ENCODE measurements at regions not wholly inside any gene's neighbourhood (a gene's known extent, or its start where the extent isn't known, plus 50 kb on each side); places are given as distances from the start of the nearest gene placed in this dataset.
"Not testable (repeated sequence)": the region's sequence is repeated elsewhere in the genome, so short reads cannot be mapped to it uniquely, and the experiment has no call there.

DNA sequence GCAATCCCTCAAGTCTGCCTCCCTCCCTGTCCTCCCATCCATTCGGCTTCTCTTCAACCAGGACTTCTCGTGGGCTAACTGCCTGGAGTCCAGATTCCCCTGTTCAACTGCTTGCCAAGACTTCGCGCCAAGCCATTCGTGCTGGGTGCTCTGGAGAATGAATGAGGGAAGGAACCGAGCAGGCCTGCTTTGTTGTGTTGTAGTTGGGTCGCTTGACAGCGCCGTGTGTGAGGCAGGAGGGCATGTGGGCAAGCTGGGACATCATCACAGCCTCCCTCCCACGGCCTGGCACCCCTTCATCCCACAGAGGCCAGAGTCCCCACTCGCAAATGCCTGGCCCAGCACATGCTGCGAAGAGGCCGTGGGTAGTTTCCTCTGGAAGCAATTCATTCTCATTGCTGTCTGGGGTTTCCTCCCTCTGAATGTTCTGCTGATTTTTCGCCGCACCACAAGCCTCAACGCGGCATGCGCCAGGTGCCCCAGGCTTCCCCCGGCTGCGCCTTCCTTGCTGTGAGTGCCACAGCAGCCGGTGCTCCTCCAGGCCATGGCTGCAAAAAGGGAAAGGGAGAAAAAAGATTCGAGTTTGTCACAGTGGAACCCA, 336.0 kb downstream of the QKI start:
- DNase-seq (ENCODE audit: low spot score) = no peak

DNA sequence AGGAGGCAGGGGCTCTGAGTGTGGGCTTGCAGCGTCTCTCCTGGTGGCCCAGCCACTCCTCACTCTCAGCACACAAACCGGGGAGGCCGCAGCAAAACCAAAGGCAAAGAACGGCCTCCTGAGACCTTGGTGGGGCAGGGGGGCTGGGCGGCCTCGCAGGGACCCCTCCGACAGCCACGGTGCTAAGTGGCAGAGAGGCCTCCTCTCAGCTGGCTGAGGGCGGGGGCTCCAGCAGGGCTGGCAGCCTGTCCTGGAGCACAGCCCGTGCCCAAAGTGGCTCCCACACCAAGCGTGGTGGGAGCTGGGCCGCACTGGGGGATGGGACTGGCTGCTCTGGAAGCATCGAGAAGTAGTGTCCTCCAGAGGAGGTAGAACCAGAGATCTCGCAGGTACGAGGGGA, 334.4 kb downstream of the QKI start:
- no peak for DNase-seq (ENCODE audit: low spot score)

DNA sequence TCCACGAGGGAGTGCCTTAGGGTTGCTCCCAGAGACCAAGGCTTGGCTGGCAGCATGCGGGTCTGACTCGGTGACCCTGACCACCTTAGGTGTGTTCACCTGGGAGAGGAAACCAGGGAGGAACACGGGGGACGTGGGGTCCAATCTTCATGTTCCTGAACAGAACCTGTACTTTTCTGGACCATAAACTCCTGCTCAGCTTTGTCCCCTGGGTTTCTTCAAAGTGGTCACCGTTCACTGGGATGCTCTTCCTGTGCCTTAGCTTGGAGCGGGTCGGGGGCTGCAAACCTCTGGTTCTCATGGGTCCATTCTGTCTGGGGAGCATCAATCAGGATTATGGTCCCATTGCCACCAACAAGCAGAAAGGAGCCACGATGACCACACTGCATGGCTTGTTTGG, 333.5 kb downstream of the QKI start:
- DNase-seq (ENCODE audit: low spot score) = no peak

DNA sequence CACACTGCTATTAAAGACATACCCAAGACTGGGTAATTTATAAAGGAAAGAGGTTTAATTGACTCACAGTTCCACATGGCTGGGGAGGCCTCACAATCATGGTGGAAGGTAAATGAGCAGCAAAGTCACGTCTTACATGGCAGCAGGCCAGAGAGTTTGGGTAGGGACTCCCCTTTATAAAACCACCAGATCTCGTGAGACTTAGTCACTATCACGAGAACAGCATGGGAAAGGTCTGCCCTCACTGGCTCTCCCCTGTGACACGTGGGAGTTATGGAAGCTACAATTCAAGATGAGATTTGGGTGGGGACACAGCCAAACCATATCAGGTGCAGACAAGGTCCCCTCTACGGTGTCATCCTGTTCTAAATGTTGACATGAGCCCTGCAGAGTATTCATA, 332.5 kb downstream of the QKI start:
- DNase-seq (ENCODE audit: low spot score) = not testable (repeated sequence)

DNA sequence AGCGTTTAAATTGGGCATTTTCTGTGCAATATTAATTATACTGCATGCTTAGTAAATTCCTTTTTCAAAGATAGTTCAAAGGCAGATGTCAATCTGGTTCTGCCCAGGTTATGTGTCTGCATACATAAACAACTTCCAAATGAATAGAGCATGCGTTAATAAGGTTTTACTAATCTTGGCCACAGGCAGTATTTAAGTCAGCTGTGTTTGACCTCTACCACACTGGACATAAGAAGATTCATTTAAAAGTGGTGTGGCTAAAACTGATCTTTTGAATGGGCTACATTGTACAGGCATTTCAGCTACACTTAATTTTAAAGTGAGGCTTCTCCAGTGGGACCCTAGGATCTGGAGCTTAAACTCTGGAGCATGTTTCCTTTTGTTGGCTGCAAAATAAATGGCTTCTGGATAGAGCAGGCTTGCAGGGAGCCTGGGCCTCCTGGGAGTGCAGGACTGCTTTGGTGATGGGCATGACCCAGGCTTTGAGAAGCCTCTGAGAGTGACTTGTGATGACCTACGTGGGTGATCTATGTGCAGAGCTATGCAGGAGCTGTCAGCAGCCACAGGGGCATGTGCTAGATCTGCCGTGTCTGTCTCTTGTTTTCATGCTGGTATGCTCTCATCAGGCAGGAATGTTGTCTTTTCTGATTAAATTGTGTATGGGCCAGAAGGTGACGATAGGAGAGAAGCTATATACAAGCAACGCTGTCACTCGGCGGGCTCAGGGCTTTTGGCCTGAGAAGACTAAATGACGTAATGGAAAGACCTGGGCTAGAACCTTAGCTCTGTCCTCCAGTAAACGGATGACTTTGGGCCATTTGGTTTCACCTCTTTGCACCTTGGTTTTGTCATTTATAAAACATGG, 331.2 kb downstream of the QKI start:
- DNase-seq (ENCODE audit: low spot score) = peak; percentile 89

DNA sequence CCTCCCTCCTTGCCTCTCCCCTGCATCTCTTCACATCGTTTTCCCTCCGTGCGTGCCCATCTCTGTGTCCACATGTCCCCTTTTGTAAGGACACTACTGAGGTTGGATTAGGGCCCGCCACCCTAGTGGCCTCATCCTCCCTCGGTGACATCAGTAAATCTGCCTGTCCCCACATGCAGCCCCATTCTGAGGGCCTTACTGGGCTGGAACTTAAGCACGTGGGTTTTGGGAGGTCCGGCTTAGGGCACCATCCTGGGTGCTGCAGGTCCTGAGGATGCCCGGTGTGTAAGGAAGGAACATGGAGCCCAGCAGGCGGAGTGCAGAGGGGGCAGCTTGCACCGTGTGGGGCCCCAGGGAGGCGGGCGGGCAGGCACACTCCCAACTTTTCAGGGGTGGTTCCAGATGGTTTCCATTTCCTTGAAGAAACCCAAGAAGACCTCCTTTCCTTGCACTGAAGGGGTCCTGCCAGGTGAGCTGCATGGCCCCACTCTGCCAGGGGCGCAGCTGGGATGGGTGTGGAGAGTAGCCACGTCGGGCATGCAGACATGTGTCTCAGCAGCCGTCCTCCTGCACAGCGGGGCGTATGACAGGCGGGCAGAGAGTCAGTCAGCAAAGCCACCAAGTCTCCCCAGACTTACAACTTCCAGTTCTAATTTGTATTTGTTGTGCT, 329.9 kb downstream of the QKI start:
- DNase-seq (ENCODE audit: low spot score) = no peak

DNA sequence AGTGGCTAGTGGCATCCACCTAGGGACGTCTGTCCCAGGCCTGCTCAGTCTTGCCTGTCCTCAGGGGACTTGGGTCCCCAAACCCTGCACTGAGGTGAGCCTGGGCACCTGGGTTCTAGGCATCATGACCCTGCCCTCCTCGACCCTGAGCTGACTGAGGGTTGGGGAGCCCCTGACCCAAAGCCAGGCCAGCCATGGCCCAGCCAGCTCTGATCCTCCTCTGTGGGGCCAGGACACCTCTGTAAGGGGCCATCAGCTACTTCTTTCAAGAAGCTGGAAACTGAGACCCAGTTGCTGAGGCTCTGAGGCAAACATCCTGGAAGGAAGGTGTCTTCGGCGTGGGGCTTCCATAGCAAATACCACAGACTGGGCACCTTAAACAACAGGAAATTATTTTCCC, 329.3 kb downstream of the QKI start:
- DNase-seq (ENCODE audit: low spot score) = no peak

DNA sequence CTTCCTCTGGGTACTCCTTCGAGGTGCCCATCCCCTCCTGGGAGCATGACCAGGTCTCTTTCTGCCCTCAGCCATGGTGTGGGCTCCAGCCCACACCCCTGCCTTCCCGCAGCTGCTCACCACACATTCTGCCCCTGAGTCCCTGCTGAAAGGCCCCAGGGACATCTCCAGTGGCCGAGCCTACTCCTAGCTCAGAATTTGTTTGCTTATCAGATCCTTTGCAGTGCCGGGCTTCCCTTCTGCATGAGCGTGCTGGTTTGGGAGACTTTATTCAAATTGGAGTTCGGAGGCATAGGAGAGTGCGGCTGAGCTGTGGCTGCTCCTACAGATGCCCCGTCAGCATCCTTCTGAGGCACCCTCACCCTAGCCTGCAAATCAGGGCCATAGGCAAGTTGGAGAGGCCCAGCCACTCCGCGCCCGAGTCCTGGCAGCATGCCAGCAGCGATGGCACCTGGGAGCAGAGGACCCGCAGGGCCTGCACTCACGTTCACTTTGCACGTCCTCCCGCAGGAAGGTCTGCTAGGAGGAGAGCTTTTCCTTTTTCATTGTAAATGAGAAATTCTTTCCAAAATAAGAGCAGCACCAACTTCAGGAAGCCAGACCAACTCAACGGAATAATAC, 327.3 kb downstream of the QKI start:
- DNase-seq (ENCODE audit: low spot score) = no peak

DNA sequence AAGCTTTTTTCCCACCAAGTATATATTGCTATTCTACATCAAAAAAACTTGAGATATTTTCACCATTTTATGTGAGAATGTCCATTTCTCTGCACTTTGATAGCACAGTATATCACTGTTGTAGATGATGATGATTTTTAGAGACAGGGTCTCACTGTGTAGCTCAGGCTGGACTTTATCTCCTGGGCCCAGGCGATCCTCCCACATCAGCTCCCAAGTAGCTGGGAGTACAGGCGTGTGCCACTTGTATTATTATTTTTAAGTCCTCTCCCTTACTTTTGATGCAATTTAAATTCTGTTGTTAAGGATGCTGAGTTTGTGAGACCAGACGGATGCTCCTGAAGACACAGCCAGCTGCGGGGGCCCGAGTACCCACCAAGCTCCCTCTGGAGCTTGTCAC, 326.8 kb downstream of the QKI start:
- DNase-seq (ENCODE audit: low spot score) = no peak

DNA sequence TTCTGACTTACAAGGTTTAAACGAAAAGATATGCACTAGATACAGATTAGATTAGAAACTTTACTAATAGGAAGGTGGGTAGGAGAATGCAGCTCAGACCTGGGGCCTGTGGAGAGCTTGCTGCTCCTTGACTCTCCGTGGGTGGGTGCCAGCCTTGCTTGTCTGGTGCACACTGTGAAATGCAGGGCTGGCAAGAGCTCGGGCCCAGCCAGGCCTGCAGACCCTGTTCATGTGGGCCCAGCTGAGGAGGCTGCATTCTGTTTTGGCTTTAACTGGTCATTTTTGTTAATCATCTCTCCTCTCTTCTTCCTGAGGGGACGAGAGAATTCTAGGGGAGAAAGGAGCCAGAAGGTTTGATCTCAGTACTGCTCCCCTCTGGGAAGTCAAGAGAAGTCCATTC, 325.4 kb downstream of the QKI start:
- DNase-seq (ENCODE audit: low spot score) = no peak

DNA sequence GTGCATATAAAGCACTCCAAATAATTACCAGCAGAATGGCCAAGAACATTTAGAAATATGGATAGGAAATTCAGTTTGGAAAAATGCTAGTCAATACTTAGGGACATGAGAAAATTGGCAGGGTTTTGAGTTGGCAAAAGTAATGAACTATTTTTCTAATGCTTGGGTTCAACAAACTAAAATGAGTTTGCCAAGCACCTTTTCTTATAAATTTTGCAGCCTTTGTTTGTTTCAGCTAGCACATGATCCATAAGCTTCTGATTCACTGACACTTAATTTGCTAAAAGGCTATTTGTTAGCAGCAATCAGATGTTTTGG, 324.8 kb downstream of the QKI start:
- no peak for DNase-seq (ENCODE audit: low spot score)

DNA sequence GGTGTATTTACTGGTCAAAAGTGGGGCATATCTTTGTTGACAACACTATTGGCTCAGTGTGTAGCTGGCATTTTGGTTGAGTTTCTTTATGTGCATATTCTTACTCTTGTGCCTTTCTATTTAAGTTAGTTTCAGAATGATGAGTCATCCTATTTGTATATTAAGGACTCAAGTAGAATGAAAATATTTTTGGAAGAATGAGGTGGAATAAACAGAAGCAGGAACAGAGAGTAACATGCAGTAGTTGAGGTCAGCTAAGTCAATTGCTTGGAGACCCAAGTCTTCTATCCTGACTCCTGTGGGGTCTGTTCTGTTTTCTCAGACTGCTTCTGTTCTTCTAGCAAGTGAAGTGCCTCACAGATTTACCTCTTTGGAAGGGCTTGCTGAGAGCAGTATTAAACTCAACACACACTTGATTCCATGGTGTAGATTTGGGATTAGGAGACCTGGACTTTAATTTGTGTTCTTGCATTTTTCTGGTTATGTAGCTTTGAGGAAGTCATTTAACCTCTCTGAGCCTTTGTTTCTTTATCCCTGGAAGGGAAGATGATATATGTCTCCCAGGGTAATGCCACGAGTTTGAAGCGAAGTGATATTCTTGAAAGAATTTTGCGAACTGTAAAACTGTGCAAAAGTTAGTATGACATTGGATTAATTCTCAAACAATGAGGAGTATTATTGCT, 324.3 kb downstream of the QKI start:
- no peak for DNase-seq (ENCODE audit: low spot score)

DNA sequence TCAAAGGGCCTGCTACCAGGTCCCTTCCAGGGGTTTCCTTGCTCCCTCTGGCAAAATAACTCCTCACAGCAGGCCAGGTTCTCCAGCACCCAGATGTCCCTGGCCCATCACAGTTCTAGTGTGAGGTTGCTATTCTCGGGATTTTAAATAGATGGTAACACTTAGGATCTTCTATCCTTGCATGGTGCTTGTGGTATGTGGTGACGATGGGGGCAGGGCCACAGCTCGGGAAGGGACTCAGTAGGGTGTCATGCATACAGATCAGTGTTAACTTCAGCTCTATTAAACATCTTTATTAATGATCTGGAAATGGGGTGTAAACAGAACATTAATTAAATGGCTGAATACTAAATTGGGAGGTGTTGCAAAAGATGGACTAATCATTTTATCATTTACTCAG, 323.8 kb downstream of the QKI start:
- DNase-seq (ENCODE audit: low spot score) = no peak

DNA sequence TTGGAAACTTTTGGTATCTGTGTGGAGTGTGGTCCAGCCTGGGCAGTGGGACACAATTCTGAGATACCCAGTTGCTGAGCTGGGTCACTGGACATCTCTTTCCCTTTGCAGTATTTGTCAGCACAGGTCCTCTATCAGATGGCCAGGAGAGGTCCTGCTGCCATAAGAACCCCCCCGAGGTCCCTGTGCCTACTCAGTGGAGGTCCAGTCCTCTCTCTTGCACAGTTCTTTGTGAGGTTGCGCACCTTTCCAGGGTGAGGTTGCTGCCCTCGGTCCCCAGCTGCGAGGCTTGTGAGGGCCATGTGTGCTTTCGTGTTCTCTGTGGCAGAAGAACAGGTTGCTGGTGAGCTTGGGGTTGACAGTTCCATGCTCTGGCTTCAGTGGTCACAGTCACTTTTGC, 320.6 kb downstream of the QKI start:
- no peak for DNase-seq (ENCODE audit: low spot score)

DNA sequence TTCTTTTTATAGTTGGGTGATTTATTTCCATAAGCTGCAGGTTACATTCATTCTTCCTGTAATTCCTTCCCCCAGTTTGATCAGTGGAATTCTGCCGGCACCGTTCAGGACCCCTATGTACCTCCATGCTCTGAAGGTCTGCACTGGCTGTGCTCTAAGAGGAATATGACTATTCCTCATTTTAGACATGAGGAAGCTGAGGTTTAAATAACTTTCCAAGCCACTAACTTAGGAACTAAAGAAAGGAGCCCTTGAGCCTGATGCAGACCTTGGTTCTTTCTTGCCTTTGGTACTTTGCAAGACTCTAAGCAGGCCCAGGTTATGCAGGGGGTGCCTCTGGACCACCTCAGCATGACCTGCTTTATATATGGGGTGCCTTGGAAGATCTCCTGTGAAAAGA, 318.5 kb downstream of the QKI start:
- no peak for DNase-seq (ENCODE audit: low spot score)

DNA sequence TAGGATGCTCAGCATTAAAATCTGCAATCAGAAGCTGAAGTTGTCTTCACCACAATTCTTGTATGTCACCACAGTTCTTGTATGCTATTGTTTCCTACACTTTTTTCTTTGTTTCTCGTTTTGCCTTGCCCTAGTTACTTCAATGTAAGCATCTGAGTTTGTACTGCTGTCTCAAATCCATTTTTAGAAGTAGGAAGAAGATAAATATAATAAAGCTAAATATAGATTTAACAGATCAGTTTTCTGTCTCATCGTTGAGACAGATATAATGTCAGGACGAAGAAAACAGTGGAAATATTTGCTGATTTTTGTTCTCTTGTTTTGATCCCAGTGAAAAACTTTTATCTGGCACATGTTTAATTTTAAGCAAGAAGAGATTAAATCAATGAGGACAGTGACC, 318.0 kb downstream of the QKI start:
- DNase-seq (ENCODE audit: low spot score) = no peak

DNA sequence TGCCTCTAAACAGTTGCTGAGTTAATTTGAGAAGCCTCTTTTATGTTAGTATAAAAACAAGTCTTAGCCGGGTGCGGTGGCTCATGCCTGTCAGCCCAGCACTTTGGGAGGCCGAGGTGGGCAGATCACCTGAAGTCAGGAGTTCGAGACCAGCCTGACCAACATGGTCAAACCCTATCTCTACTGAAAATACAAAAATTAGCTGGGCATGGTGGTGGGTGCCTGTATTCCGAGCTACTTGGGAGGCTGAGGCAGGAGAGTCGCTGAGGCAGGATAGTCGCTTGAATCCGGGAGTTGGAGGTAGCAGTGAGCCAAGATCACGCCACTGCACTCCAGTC, 317.5 kb downstream of the QKI start:
- not testable (repeated sequence) for DNase-seq (ENCODE audit: low spot score)

DNA sequence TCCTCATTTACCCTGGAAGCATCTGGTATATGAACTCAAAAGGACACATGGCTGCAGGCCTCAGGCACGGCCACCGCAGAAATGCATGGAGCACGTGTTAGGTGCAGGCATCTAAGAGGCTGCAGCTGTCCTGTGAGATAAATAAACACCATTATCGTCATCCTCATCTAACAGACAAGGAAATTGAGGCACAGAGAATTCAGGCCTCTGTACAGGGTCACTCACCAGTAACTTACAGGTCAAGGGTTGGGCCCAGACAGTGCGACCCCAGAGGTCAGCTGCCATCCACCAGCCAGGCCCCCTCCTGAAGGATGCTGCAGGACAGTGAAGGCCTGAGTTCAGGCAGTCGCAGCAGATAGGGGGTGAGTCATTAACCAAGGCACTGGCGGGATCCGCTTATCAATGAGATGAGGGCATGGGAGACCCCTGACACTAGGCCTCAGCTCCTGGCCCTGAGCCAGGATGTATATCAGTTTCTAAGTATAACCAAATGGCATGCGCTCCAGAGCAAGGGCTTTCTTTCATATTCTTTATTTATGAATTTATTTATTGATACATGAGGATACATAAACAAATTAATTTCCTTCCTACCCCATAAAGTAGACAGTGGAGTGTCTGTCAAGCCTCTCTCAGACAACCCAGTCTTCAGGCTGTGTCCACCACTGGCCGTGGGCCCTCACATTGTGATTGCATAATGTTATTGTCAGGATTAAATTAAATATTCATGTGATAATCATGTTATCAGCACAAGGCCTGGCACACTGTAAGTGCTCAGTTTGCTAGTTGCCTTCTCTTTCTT, 316.9 kb downstream of the QKI start:
- no peak for DNase-seq (ENCODE audit: low spot score)

DNA sequence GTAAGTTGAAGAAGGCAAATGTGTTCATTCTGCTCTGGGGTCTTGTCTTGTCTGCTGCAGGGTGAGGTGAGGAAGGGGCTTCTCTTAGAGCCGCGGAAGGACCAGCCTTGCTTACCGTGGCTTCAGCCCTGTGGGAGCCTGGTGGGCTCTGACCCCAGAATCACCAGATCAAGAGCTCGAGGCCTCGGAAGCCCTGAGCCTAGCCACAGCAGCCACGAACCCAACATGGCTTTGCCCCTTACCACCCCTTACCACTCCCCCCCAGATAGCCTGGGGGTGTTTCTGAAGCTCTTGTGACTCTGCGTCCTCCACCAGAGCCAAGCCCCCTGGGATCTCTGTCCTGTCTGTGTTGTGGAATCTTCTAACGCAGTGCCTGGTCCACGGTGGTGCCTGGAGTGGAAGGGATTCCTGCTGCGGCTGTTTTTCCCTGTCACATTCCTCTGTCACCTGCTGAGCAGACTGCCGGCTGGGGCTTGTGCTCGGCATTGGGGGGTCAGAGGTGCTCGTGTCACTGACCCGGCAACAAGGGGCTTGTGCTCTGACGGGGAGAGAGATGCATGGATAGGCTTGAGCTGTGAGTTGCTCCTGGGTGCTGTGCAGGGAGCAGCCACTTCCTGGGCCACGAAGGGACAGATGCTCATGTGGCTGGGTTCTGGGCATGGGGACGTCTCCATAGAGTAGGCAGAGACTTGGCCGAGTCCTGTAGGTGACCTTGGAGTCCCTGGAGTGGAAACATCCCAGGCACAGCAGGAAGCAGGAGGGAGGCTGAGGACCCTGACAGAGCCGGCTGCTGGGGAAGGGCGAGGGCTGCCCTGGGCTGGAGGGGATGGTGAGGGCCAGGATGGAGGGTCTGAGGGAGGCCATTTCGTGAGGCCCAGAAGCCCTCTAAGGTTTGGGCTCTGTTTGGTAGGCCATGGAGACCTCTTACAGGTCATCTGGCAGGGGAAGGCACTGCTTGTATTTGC, 316.0 kb downstream of the QKI start:
- no peak for DNase-seq (ENCODE audit: low spot score)

Measured in umbilical cord (tissue), 1 donor.